D721Med (cell line): ENCODE measurements at regions not wholly inside any gene's neighbourhood (a gene's known extent, or its start where the extent isn't known, plus 50 kb on each side); places are given as distances from the start of the nearest gene placed in this dataset.

Experiments
- DNase-seq: peaks from one replicate; pipeline ENCODE4 v3.0.0; 2011; ENCODE audit warnings: low spot score; ENCODE audit not compliant: insufficient read length
- FAIRE-seq: peaks from 2 replicates; lab custom pipeline; 2011; peaks lifted over from hg19 to GRCh38; lab: Jason Lieb, UNC
- CTCF ChIP-seq: IDR thresholded peaks from 2 replicates; pipeline ENCODE4 v1.5.1; 2012; ENCODE audit warnings: mild to moderate bottlenecking, control low read depth; ENCODE audit not compliant: insufficient read depth; ENCODE audit errors: missing control alignments

- FAIRE-seq = no peak
- no peak for TF ChIP-seq CTCF
- DNase-seq = no peak
Measured at GRCh38 chrY:15560840-15561239, 1036.5 kb downstream of the NLGN4Y start.

DNA sequence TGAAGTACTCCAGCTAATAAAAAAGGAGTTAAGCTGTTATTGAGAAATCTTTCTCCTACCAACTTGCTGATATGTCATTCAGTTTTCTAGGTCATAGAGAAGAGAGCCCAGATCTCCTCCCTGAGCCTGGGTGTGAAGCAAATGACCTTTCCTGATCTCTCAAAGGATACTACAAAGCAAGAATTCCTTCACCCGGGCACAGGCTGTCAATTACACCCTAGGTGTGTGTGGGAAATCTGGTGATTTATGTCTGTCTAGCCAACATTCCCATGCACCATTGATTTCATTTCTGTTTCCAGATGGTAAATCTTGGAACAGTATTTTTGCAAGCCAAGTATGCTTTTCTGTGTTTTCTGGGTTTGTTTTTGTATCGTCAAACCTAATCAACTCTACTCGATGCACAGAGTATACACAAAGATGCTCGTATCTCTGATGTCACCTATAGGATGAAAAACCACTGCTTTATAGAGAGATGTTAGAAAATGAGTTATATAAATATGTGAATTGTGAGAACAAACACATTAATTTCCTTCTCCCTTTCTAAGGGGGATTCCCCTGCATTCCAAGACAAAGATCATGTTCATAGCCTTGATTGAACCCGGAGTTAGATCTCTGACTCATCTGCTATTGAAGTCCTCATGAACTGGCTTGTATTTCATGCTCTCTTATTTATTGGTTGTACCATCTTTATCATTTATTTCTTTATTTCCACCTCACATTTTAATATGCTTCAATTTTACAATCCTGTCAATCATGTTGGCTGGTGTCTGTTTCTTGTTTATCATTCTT lies 1037.4 kb downstream of the NLGN4Y start:
- FAIRE-seq (no peak), DNase-seq (no peak)
- no peak for TF ChIP-seq CTCF

GRCh38 chrY:15577886-15578285 lies 1053.6 kb downstream of the NLGN4Y start:
- no peak for FAIRE-seq
- TF ChIP-seq CTCF = no peak

GRCh38 chrY:15578761-15579160 lies 1054.4 kb downstream of the NLGN4Y start:
- FAIRE-seq (no peak), DNase-seq (no peak)
- no peak for TF ChIP-seq CTCF

More at GRCh38 chrY:15577886-15578285, 1053.6 kb downstream of the NLGN4Y start:
- DNase-seq = no peak

GRCh38 chrY:15579245-15579644 lies 1054.9 kb downstream of the NLGN4Y start:
- FAIRE-seq (no peak), DNase-seq (no peak)
- TF ChIP-seq CTCF = peak; percentile 34

DNA sequence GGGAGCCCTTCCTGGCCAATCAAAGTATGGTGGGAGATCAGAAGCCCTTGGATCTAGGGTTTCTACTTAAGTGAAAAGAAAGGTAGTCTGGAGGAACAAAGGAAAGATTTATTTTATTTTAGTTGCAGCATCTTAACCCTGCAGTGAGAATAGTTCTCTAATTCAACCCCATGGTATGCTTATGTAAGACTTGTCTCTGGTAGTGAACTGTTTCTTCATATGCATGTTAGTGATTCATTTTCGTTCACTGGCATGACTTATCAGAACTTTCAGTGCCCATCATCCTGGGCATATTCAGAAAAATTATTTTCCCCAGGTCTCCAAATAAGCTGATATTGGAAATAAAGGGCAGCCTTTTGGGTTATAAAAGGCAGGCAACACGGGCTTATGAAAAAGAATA lies 1058.8 kb downstream of the NLGN4Y start:
- DNase-seq = no peak
- TF ChIP-seq CTCF = no peak

DNA sequence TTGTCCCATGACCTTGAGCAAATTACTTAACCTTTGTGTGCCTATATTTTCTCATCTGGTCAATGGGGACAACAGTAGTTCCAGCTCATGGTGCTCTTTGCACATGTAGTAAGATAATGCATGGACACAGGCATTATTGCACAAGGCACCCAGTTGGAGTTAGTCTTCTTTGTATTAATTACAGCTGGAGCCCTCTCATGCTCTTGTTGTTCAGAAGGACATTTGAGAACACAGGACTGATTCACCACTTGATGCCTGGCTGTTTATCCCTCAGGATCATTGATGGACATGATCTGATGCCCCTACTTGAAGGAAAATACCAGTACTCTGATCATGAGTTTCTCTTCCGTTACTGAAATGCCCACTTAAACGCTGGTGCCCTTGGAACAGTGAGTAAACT lies 1068.6 kb downstream of the NLGN4Y start:
- no peak for TF ChIP-seq CTCF
- DNase-seq = no peak

More for the DNA sequence above, 1058.8 kb downstream of the NLGN4Y start:
- FAIRE-seq = no peak

More for the DNA sequence above, 1068.6 kb downstream of the NLGN4Y start:
- FAIRE-seq = no peak
